ENCODE measurements at regions not wholly inside any gene's neighbourhood (a gene's known extent, or its start where the extent isn't known, plus 50 kb on each side); places are given as distances from the start of the nearest gene placed in this dataset.

DNA sequence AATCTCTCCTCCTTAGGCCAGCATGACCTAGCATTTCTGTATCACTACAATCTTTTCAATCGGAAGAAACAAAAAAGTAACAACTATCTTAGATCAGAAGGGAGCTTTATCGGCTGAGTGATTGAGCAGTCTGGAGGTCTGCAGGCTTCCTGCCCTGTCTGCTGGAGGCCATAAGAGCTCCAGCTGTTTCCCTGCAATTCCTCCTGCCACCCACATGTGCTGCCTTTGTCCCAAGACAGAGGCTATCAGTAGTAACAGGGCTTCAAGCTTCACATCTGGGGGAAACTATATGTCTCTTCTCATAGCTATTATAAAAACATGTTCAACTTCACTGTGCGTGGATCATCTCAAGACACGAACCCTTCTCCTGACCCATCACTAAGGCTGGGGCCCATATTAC is 70.1 kb upstream of the VWC2 start:
- Histone ChIP-seq H3K14ac (replicated peaks; ENCODE audit: low read depth, low read length) (no peak overlapping the region), H2AFZ (replicated peaks; ENCODE audit: low read length, poor library complexity) (no peak overlapping the region), H3K9ac (ENCODE audit: low read depth, low read length) (no peak overlapping the region), H3K27me3 (ENCODE audit: control insufficient read depth, insufficient read depth, low read length) (no peaks in the 10 kb centered on the region), H2BK20ac (ENCODE audit: low read depth, low read length) (no peak overlapping the region), H3K9me3 (ENCODE audit: control insufficient read depth, insufficient read depth, low read length) (peaks cover 18% of the 10 kb centered on the region), H2BK120ac (ENCODE audit: low read depth, low read length) (no peak overlapping the region), H2BK5ac (ENCODE audit: low read depth, low read length, poor library complexity, severe bottlenecking) (no peak overlapping the region), H3K23ac (ENCODE audit: low read depth, low read length) (no peak overlapping the region), H3K36me3 (ENCODE audit: control insufficient read depth, insufficient read depth, low read length) (no peaks in the 10 kb centered on the region), H3K56ac (ENCODE audit: extremely low read depth, insufficient read depth, low read length) (no peak overlapping the region), H3K18ac (ENCODE audit: low read depth, low read length) (no peak overlapping the region), H3K4me2 (ENCODE audit: low read depth, low read length) (no peak overlapping the region), H2BK15ac (ENCODE audit: low read depth, low read length) (no peak overlapping the region), H4K8ac (ENCODE audit: low read depth in 2 of 2, low read length in 2 of 2) (no peak overlapping the region), H3K27ac (ENCODE audit: insufficient read depth, low read length) (no peak overlapping the region), H4K91ac (ENCODE audit: insufficient read depth, low read depth, low read length) (no peak overlapping the region), H4K5ac (ENCODE audit: low read depth, low read length) (no peak overlapping the region), H2AK9ac (replicated peaks; ENCODE audit: low read depth, low read length, poor library complexity) (no peak overlapping the region), H2AK5ac (ENCODE audit: low read depth, low read length) (no peak overlapping the region), H3K4me1 (ENCODE audit: control insufficient read depth, insufficient read depth, low read length) (no peaks in the 10 kb centered on the region), H3K4ac (ENCODE audit: low read depth, low read length) (no peak overlapping the region), H3K79me1 (ENCODE audit: low read depth in 1 of 2, low read length in 2 of 2) (no peaks in the 10 kb centered on the region), H3K4me3 (ENCODE audit: insufficient read depth, low read depth, low read length) (no peak overlapping the region), H4K20me1 (ENCODE audit: insufficient read depth, low read length) (no peaks in the 10 kb centered on the region), H3K9me1 (ENCODE audit: insufficient read depth, low read length) (no peaks in the 10 kb centered on the region)
- no peak for DNase-seq
- dilution Hi-C loops (cut with HindIII; ENCODE audit: low sequenced_read_pairs, unreplicated experiment), result no loop called here
- BruUV-seq (replicated peaks), result no TSS peak
- WGBS, 2 experiments (ENCODE audit: extremely low coverage in 2 of 2, insufficient read length in 1 of 2), result 20% methylated on average over 1 of the region's 4 CpGs; no CpG with 5 or more reads in 1 of the 2 experiments
- in situ Hi-C loops (cut with MboI; ENCODE audit: low sequenced_read_pairs), result no loop called here
- TF ChIP-seq MAFK (IDR thresholded peaks at IDR 0.05; ENCODE audit: low read depth, low read length) (no peak), SMC3 (IDR thresholded peaks at IDR 0.05; ENCODE audit: low read depth, low read length) (no peak), RFX5 (IDR thresholded peaks at IDR 0.05; ENCODE audit: low read depth, low read length) (no peak), BHLHE40 (IDR thresholded peaks at IDR 0.05; ENCODE audit: low read depth, low read length) (no peak), CEBPB (IDR thresholded peaks at IDR 0.05; ENCODE audit: low read depth, low read length) (no peak), MAZ (IDR thresholded peaks at IDR 0.05; ENCODE audit: borderline replicate concordance, low read depth, low read length) (no peak), NFE2L2 (IDR thresholded peaks at IDR 0.05; ENCODE audit: low read depth, low read length) (no peak)
- no peak for ATAC-seq (ENCODE audit: low read depth)
- intact Hi-C loops (cut with micrococcal nuclease), result no loop called here
- ChIA-PET POLR2A (ENCODE audit: unreplicated experiment) (no interaction called here), CTCF (no interaction called here)

Measured in IMR-90 (cell line).